GM21390 (cell line): ENCODE measurements at regions not wholly inside any gene's neighbourhood (a gene's known extent, or its start where the extent isn't known, plus 50 kb on each side); places are given as distances from the start of the nearest gene placed in this dataset.
"Not testable (repeated sequence)": the region's sequence is repeated elsewhere in the genome, so short reads cannot be mapped to it uniquely, and the experiment has no call there.

Source experiments
- ATAC-seq: cut with Tn5 transposase; IDR thresholded peaks from one replicate; pipeline ENCODE4 v1.9.1; 2021; ENCODE audit not compliant: unreplicated experiment

DNA sequence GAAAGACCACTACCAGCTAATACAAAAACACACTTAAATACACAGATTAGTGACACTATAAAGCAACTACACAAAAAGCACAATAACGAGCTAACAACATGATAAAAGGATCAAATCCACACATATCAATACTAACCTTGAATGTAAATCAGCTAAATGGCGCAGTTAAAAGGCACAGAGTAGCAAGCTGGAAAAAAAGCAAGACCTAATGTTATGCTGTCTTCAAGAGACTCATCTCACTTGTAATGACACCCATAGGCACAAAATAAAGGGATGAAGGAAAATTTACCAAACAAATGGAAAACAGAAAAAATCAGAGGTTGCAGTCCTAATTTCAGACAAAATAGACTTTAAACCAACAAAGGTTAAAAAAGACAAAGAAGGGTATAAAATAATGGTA lies 86.3 kb downstream of the NUS1 start:
- ATAC-seq, result no peak

- peak; percentile 94 for ATAC-seq
Observed at GRCh38 chr6:117771403-117771802, 96.1 kb downstream of the NUS1 start.

GRCh38 chr6:117776441-117776840 lies 101.2 kb downstream of the NUS1 start:
- peak; percentile 37 for ATAC-seq

GRCh38 chr6:117781550-117781949 lies 106.3 kb downstream of the NUS1 start:
- no peak for ATAC-seq

- no peak for ATAC-seq
Observed at GRCh38 chr6:117783279-117783678, 108.0 kb downstream of the NUS1 start.

DNA sequence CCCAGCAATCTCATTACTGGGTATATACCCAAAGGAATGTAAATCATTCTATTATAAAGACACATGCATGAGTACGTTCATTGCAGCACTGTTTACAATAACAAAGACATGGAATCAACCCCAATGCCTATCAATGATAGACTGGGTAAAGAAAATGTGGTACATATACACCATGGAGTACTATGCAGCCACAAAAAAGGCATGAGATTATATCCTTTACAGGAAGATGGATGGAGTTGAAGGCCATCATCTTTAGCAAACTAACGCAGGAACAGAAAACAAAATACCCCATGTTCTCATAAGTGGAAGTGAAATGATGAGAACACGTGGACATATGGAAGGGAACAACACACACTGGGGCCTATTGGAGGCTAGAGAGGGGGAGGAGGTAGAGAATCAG lies 115.7 kb downstream of the NUS1 start:
- no peak for ATAC-seq

GRCh38 chr6:117795234-117795633 lies 111.8 kb upstream of the SLC35F1 start:
- ATAC-seq, result no peak

- not testable (repeated sequence) for ATAC-seq
Observed at GRCh38 chr6:117798819-117799218, 108.2 kb upstream of the SLC35F1 start.

DNA sequence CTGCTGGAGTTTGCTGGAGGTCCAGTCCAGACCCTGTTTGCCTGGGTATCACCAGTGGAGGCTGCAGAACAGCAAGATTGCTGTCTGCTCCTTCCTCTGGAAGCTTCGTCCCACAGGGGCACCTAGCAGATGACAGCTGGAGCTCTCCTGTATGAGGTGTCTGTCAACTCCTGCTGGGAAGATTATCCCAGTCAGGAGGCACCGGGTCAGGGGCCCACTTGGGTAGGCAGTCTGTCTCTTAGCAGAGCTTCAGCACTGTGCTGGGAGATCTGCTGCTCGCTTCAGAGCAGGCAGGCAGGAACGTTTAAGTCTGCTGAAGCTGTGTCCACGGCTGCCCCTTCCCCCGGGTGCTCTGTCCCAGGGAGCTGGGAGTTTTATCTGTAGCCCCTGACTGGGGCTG lies 96.8 kb upstream of the SLC35F1 start:
- no peak for ATAC-seq

DNA sequence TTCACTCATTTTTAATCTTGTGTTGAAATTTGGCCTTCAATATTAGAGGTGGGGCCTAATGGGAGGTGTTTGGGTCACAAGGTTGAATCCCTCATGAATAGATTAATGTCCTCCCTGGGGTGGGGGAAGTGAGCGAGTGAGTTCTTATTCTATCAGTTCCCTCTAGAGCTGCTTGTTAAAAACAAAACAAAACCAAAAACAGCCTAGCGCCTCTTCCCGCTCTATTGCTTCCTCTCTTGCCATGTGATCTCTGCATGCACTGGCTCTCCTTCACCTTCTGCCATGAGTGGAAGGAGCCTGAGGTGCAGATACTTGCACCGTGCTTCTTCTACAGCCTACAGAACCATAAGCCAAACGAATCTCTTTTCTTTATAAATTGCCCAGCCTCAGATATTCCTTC lies 89.6 kb upstream of the SLC35F1 start:
- no peak for ATAC-seq

- no peak for ATAC-seq
Observed at GRCh38 chr6:117817992-117818391, 89.1 kb upstream of the SLC35F1 start.

- ATAC-seq, result no peak
Observed at GRCh38 chr6:117818449-117818848, 88.6 kb upstream of the SLC35F1 start.

- ATAC-seq, result peak; percentile 73
Observed at GRCh38 chr6:117829594-117830319, 77.3 kb upstream of the SLC35F1 start.

- no peak for ATAC-seq
Observed at GRCh38 chr6:117837261-117837660, 69.8 kb upstream of the SLC35F1 start.

- no peak for ATAC-seq
Observed at GRCh38 chr6:117840541-117840983, 66.5 kb upstream of the SLC35F1 start.

- no peak for ATAC-seq
Observed at GRCh38 chr6:117847912-117848311, 59.2 kb upstream of the SLC35F1 start.

DNA sequence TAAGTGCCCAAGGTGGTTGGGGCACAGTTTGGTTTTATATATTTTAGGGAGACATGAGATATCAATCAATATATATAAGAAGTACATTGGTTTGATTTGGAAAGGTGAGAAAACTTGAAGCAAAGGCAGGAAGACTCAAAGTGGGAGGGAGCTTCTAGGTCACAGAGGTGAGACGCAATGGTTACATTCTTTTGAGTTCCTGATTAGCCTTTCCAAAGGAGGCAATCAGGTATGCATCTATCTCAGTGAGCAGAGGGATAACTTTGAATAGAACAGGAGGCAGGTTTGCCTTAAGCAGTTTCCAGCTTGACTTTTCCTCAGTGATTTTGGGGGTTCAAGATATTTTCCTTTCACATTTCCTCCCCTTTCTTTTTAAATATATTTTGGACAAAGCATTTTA lies 58.0 kb upstream of the SLC35F1 start:
- ATAC-seq, result no peak
